A673 (cell line): ENCODE measurements at regions not wholly inside any gene's neighbourhood (a gene's known extent, or its start where the extent isn't known, plus 50 kb on each side); places are given as distances from the start of the nearest gene placed in this dataset.

ENCODE experiments used
- CTCF ChIP-seq: fragments of 300-800, 200-600 bp; sonication (generic); conservative IDR thresholded peaks from 2 replicates; pipeline ENCODE4 v1.5.1; 2017; ENCODE audit warnings: low read depth, mild to moderate bottlenecking, antibody characterized with exemption, low read length, moderate library complexity, mixed read lengths
- EZH2 ChIP-seq: fragments of 200-600 bp; sonication (generic); IDR thresholded peaks from 2 replicates; pipeline ENCODE4 v1.6.1; 2017; ENCODE audit warnings: borderline replicate concordance, low read depth, mild to moderate bottlenecking, mixed read lengths, antibody characterized with exemption, low read length; ENCODE audit not compliant: poor library complexity, severe bottlenecking

DNA sequence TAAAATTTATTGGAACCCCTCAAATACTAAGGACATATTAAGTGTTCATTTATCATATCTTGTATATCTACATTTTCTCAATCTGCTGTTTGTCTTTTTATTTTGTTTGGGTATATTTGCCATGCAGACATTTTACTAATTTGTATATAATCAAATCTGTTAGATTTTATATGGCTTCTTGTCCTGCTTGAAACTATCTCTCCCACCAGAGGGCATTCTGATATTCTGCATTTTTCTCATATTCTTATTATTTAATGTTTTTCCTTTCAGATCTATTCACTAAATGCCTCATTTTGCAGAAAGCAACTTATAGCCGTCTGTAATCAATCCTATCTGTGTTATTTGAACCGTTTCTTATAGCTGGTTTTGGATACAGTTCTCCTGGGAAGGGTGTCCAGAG lies 745.5 kb downstream of the LRRIQ3 start:
- TF ChIP-seq CTCF (peak; percentile 38; the same call in 1 of the 2 replicates), EZH2 (no peak)
